ENCODE measurements at regions not wholly inside any gene's neighbourhood (a gene's known extent, or its start where the extent isn't known, plus 50 kb on each side); places are given as distances from the start of the nearest gene placed in this dataset.
"Not testable (repeated sequence)": the region's sequence is repeated elsewhere in the genome, so short reads cannot be mapped to it uniquely, and the experiment has no call there.

DNA sequence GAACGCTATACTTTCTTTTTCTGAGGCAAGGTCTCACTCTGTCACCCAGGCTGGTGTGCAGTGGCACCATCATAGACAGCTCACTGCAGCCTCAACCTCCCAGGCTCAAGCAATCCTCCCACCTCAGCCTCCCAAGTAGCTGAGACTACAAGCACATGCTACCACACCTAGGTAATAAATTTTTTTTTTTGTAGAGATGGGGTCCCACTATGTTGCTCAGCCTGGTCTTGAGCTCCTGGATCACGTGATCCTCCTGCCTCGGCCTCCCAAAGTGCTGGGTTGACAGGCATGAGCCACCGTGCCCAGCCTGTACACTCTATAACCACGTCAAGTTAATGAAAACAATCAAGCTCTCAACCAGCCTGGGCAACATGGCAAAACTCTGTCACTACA is 127.1 kb upstream of the VOPP1 start:
- not testable (repeated sequence) for DNase-seq

DNA sequence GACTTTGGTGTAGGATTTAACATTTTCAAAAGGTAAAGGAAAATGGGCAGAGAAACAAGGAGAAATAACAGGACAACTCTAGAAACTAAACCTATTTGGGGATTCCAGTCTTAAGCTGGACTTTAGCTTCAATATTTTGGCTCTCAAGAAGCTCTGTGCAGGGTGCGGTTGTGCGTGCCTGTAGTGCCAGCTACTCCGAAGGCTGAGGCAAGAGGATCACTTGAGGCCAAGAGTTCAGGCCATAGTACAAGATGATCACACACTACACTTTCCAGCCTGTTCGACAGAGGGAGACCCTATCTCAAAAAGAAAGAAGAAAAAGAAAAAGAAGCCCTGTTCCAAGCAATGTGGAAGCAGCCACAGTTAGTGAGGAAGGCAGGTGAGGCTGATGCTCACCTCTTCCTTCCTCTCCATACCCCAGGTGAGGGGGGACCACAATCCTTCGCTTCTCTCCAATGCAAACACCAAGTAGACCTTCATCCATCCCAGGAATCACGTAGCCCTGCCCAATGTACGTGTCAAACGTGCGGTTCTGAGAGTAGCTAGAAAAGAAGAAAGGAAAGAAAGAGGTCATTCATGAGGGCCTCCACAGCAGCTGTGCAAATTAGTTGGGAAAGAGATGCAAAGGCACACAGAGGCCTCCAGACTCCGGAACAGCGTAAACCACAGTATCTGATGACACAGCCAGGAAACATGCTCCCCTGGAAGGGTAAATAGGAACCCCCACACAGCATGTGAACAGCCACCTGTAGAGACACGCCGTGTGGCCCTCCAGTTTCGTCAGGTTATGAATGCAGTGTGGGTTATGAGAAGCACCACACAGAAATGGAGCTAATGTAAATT is 126.5 kb upstream of the VOPP1 start:
- not testable (repeated sequence) for DNase-seq

DNA sequence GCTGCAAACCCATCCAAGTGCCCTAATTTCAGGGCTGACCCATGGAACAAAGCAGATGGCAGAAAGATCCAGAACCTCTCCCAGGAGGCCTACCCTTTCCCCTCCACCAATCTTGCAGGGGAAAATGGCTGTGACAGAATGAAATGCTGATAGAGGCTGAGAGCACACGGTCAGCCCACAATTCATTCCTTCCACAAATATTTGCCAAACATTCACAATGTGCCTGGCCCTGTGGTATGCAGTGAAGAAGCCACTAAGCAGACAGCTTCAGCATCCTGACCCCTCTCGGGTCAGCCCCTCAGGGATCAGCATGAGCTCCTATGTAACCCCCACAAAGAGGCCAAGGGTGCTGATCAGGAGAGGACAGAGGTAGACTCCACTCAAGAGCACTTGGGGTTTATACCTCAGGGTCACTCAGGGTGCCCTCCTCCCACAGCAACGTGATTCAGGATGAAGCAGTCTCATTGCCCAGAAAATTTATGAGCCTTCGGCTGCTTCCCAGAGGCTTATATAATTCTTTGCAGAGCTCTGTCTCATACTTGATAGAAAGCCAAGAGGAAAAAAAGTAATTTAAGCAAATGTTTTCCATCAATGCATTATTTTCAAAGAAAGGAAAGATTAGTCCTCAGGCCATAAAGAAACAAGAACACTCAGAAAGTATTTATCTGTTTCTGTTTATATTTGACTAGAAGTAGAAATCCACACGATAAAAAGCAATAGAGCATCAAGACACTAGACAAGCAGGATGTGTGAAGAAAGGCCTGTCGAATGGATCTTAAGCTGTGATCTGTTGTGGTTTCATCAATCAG is 123.8 kb upstream of the VOPP1 start:
- not testable (repeated sequence) for DNase-seq

DNA sequence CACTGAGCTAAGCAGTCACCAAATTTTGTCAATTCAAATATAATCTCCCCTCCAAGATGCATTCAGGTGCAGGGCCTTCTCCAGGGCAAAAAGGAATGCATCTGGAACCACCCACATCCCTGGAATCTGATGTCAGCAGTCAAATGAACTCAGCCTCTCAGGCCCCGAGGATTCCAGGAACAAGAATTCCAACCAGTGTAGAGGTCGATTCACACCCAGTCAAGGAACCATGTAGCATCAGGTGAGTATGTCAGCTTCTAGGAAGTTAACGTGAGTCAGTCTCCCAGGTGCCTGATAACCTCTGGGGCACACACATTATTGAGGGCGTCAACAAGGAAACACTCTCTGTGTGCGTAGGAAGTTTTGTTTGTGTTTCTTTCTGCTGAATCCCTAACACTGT is 122.2 kb upstream of the VOPP1 start:
- not testable (repeated sequence) for DNase-seq

DNA sequence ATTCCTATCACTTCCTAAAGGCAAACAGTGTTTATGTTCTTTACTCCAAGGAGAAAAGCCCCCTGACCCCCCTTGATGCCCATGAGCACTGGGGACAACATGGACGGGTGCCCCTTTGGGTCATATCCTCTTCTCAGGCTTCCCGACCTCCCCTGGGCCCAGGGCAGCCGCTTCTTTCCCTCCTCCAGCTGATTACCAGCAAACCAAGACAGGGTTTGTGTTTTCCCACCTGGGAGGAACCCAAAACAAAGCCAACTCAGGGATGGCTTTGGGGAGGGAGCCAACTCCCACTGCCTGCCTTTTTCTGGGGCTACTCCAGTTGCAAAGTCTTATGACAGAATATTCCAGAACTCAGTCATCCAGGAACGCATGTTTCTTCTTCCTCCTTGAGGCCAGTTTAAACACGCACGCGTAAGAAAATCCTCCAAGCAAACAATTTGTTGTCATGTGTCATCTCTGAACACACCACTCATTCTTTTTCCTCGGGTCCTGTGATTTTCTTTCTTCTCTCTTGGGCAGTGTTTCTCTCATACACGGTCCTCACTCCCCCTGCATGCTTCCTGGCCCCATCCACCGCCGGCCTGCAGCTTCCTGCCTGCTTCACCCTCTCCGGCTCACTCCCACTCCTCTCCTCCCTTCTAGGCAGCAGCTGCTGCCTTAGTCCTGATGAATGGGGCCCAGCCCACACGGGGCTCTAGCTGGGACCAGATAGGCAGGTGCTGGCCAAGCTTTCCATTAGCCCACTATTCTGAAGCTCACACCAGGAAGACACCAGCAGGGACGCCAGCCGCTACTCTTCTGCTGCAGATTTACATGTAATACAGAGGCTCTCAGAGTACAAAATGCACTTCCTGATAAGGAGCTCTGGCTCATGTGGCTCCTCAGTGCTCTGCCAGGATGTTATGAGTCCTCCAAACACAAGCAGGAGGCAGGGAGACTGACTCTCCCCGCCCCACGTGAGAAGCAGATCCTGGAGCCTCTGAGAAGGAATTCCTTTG is 116.7 kb upstream of the VOPP1 start:
- not testable (repeated sequence) for DNase-seq

DNA sequence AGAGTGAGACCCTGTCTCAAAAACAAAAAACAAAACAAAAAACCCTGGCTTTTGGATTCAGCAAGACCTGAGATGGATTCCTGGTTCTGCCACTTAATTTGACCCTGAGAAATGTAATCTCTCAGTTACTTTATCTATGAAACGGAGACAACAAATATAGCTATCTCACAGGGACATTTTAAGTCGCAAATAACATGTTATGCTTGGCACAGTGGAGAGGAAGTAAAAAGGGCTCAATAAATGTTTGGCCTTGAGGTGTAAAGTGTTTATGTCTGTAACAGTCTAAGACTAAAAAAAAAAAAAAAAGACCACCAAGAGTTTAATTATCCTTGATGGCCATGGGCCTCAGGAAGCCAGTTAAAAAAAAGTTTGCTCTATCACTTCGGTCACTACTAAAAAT is 116.0 kb upstream of the VOPP1 start:
- not testable (repeated sequence) for DNase-seq

DNA sequence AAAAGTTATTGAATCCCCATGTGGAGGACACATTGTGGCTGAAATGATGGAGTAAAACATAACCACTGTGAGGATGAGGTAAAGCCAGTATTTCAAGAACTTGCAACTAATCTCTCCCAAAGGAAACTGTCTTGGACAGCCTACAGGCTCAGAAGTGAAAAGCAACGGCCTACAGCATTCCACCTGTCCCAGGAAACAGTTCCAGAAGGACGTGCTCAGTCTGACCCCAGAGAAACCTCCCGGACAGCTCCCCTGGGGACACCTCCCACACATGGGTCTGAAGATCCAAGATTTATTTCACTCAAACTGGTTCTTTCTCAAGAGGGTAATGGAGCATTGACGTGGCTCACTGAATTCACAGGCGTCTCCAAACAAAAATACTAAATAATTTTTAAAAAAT is 115.0 kb upstream of the VOPP1 start:
- not testable (repeated sequence) for DNase-seq

DNA sequence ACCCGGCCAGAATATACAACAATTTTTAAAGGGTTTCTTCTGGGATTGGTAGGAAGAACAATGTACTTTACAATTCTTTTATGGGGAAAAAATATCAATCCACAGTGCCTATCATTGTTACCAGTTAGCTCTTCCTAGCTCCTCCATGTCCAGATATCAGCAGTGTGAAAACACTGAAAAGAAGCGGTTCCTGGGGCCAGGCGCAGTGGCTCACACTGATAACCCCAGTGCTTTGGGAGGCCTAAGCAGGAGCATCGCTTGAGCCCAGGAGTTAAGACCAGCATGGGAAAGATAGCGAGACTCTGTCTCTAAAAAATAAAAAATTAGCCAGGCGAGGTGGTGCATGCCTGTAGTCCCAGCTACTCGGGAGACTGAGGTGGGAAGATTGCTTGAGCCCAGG is 114.5 kb upstream of the VOPP1 start:
- DNase-seq: not testable (repeated sequence)

DNA sequence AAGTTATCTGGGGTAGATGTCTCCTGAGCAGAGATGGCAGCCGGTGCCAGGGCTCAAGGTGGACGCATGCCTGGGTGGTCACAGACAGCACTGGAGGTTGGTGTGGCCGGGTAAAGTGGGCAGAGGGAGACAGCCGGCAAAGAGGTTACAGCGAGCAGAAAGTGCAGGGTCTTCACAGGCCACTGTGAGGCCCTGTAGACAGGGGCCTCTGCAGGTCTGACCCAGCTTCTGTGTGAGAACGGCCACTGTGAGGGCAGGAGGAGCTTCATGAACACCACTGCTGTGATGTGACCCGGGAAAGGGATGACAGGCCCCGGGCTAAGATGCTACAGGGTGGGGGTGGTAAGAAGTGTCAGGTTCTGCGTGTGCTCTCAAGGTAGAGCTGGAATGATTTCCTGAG is 111.2 kb upstream of the VOPP1 start:
- not testable (repeated sequence) for DNase-seq

DNA sequence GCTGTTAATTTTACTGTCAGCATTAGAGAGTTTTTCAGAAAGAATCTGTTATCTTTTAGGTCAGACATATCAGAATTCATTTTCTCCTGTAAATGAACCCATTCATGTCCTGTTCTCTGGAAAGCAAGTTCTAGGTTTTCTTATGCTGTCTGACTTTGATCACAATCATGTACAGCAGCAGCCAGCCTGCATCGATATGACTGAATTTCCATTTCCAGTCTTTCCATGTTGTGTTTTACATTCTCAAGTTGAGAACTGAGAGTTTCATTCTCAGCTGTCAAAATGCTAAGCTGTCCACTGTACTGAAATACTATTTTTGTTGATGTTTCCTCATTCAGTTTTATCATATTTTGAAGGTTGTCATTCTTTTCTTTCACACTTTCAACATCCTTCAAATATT is 103.3 kb upstream of the VOPP1 start:
- not testable (repeated sequence) for DNase-seq

DNA sequence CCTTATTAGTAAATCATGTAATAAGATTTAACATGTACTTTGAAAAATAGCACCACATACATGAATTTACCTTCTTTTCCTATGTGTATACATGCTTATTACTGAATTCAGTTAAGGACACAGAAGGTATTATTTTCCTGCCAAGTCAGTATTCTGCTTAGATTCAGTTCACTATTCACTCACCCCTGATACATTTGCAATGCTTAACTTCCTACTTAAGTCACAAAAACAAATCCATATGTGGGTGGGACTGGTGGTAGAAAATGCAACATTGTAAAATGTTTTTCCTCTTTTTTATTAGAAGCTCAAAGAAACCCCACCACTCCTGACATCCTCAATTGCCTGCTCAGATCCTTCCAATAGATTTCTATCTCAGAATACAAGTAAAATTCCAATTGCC is 101.2 kb upstream of the VOPP1 start:
- DNase-seq: not testable (repeated sequence)

DNA sequence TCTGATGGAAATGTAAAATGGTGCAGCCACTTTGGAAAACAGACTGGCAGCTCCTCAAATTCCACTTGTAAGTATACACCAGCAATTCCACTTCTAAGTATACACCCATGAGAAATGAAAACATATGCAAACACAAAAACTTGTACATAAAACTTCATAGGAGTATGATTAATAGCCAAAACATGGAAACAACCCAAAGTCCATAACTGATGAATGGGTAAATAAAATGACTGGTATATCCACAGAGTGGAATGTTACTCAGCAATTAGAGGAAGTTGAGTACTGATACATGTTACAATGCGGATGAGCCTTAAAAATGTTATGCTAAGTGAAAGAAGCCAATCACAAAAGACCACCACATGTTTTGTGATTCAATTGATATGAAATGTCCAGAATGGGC is 99.8 kb upstream of the VOPP1 start:
- DNase-seq: not testable (repeated sequence)

DNA sequence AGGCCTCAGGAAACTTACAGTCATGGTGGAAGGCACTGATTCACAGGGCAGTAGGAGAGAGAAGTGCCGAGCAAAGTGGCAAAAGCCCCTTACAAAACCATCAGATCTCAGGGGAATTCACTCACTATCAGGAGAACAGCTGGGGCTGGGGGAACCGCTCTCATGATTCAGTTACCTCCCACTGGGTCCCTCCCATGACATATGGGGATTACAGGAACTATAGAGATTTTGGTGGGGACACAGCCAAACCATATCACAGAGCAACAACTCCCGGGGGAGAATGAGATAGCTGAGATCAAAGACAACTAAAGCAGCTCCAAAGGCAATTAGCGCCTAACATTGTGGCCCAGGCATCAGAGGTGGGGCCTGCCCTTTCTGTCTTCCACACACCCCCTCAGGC is 85.4 kb upstream of the VOPP1 start:
- no peak for DNase-seq

DNA sequence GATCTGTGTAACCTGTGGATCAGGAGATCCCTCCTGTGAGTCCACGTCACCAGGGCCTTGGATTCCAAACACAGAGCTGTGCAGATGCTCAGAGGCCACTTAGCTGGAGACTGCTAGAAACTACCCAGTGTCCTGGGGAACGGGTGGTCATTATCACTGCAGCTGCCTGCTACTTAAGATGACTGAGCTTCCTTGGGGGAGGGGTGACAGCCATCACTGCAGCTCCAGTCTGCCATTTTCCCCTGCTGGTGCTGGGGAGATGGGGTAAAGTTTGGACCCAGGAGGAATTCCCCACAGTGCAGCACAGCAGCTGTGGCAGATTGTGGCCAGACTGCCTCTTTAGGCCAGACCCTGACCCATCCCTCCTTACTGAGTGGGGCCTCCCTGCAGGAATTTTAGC is 78.8 kb upstream of the VOPP1 start:
- DNase-seq: no peak

DNA sequence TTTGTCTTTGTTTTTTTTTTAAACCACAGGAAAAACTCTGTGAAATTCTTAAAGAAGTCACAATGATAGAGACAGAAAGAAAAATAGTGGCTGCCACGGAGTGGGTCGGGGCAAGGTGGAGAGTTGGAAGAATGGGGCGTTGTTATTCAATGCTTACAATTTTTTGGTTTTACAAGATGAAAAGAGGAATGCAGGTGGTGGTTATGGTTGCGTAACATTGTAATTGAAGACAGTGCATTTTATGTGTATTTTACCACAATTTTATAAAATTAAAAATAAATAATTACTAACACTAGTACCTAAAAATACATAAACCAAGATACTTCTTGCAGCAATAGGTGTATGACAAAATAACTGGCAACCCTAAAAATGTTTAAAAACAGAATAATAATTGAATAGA is 76.9 kb upstream of the VOPP1 start:
- DNase-seq: no peak

DNA sequence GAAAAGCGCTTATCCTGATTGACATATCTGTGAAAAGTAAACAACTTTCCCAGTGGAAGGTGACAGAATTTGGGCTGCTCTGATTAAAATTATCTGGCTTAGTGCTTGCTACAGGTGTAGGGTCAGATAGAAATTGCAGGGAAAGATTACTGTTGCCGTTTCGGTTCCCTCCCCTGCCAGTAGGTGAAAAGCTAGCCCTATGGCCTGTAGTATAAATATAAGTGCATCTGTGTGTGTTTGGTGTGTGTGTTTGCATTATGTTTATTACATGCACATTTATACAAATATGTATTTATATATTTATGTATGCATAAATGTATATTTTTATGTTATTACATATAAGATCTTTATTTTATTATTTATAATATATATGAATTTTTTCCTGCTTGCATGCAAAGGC is 72.3 kb upstream of the VOPP1 start:
- no peak for DNase-seq

DNA sequence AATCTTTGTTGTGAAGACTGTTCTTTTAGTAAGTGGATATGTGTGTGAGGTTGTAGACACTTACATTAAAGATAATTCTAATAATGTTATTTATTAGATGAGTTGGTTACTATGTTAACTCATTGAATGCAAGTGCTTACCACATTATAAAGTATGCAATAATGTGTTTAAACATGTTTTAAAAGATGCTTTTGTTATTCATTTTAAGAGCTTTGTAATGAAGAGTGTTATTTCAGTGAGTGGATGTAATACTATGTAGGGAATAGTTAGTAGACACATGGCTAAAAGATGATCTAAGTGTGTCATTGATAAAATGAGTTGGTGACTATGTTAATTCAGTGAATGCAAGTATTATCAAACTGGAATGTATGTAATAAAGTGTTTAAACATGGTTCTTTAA is 70.0 kb upstream of the VOPP1 start:
- DNase-seq: no peak

DNA sequence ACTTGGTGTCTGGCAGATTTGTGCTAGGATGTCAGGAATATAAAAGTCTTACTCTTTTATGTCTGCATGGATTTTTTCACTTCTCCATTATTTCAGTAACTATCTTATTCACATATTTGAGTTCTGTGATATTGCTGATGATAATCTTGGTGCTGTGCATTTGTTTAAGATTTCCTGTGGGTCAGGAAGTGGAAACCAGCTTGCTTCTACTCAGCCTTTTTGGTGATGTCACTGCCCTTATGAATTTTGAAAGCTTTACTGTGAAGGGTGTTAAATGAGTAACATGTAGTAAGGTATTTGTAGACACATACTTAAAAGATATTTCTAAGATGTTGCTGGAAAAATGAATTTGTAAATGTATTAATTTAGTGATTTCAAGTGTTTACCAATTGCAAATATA is 69.5 kb upstream of the VOPP1 start:
- no peak for DNase-seq

DNA sequence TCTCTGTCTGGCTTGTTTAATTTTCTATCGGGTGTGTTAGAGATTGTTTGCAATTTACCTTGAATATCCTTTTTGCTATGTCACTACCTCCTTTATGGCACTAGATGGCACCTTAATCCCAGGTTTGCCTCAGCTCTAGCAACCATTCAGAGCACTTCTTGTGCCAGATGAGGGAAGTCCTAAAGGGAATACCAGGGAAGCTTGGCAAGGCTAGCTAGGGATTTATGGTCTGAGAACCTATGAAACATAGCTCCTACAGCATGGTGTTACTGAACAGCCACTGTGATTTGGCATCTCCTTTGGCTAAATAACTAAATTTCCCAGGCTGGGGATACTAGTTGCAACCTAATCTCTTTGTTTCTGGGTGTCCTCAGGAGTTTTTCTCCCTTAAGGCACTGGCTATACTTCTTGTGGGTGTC is 69.0 kb upstream of the VOPP1 start:
- peak; percentile 78 for DNase-seq

DNA sequence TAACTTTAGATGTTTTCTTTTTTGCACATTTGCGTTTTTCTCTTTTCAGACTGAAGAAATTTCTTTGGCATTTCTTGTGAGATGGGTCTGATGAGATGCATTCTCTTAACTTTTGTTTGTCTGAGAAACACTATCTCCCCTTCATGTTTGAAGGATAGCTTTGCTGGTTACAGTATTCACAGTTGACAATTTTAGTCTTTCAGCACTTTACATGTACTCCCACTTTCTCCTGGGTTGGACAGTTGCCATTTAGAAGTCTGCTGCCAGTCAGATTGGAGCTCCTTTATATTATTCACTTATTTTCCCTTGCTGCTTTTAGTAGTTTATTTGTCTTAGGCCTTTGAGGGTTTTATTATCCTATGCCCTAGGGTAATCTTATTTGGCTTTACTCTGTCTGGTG is 67.3 kb upstream of the VOPP1 start:
- DNase-seq: no peak

DNA sequence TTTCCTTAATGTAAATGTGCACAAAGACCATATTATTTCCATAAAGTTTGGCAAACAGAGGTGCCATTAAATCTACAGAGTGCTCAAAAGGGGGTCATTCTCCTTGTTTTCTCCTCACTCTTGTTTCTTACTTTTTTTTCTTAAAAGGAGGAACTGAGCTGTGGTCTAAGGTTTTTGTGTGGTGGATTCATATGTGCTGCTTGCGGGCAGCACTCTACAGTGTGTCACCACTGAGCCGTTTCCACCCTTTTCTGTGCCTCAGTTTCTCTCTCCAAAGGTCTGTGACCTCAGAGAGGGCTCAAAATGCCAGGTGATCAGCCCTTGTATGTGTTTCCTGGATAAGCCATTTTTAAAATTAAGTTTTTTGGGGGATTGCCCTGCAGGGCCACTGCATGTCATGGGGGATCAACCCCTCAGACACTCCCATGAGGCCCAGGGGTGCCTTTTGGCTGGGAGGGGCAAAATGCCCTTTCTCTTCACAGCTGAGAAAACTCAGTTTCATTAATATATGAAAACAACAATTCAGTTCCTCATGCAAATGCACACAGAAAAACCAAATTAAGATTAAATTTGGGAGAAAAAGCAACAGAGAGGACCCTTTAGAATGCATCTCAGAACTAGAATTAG is 56.9 kb upstream of the VOPP1 start:
- no peak for DNase-seq

DNA sequence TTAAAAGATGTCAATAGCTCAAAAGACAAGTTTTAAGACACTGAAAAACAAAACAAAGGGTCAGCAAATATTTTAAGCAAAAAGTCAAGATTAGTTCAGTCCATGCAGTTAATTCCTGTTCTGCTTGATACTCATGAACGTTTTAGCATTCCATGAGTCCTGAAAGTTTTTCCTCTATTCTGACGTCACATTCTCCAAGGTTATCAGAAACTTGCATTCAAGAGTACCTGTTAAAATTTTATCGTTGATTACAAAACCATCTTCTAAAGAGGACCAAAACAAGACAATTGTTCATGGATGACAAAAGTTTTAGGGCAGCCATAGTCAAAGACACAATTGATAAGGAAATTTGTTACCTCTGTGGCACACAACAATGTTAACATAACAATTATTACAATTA is 52.5 kb upstream of the VOPP1 start:
- DNase-seq: no peak
